A549 (cell line): ENCODE measurements at regions not wholly inside any gene's neighbourhood (a gene's known extent, or its start where the extent isn't known, plus 50 kb on each side); places are given as distances from the start of the nearest gene placed in this dataset.

Experiments used
- CHD4 ChIP-seq: fragments of 200-600 bp; sonication (generic); IDR thresholded peaks from 2 replicates; pipeline ENCODE4 v1.6.1; 2016; ENCODE audit warnings: antibody characterized with exemption, mild to moderate bottlenecking, borderline replicate concordance
- EP300 ChIP-seq, 2 experiments: fragments of >200 bp; sonication (Bioruptor Twin); formaldehyde crosslinking; IDR thresholded peaks; 2 replicates in 1 of 2; 3 replicates in 1 of 2; pipeline ENCODE4 v1.6.1; 2016 to 2017
- MAFK ChIP-seq: fragments of 450-650 bp; IDR thresholded peaks from 2 replicates; pipeline ENCODE4 v1.6.1; 2014; ENCODE audit not compliant: partially characterized antibody
- TF ChIP-seq, protein P1 (sequence below): fragments of >200 bp; sonication (Bioruptor Twin); formaldehyde crosslinking; IDR thresholded peaks from 3 replicates; pipeline ENCODE4 v1.5.1; 2016

GRCh38 chr1:82578086-82578726, 777.5 kb downstream of the ADGRL2 start:
- TF ChIP-seq CHD4 (no peak), MAFK (no peak), EP300 (IDR thresholded peaks at IDR 0.05) (no peak)
- TF ChIP-seq, protein P1, sequence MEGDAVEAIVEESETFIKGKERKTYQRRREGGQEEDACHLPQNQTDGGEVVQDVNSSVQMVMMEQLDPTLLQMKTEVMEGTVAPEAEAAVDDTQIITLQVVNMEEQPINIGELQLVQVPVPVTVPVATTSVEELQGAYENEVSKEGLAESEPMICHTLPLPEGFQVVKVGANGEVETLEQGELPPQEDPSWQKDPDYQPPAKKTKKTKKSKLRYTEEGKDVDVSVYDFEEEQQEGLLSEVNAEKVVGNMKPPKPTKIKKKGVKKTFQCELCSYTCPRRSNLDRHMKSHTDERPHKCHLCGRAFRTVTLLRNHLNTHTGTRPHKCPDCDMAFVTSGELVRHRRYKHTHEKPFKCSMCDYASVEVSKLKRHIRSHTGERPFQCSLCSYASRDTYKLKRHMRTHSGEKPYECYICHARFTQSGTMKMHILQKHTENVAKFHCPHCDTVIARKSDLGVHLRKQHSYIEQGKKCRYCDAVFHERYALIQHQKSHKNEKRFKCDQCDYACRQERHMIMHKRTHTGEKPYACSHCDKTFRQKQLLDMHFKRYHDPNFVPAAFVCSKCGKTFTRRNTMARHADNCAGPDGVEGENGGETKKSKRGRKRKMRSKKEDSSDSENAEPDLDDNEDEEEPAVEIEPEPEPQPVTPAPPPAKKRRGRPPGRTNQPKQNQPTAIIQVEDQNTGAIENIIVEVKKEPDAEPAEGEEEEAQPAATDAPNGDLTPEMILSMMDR = no peak
